H9 (cell line): ENCODE measurements at regions not wholly inside any gene's neighbourhood (a gene's known extent, or its start where the extent isn't known, plus 50 kb on each side); places are given as distances from the start of the nearest gene placed in this dataset.

ENCODE experiments used
- DNase-seq: peaks from one replicate; pipeline ENCODE4 v3.0.0-alpha.2; 2017
- H2AFZ ChIP-seq: one replicate; pipeline ENCODE4 v1.6.1; 2013; ENCODE audit warnings: mild to moderate bottlenecking, low read length, control low read depth, moderate library complexity
- H2AK5ac ChIP-seq: 2 replicates; pipeline ENCODE4 v1.6.1; 2013; ENCODE audit warnings: low read length, control low read depth, mixed read lengths; ENCODE audit not compliant: insufficient read length
- H2BK120ac ChIP-seq: one replicate; pipeline ENCODE4 v1.6.1; 2013; ENCODE audit warnings: low read depth, mild to moderate bottlenecking, low read length, control low read depth, inconsistent platforms; ENCODE audit not compliant: poor library complexity, severe bottlenecking
- H2BK12ac ChIP-seq: 2 replicates; pipeline ENCODE4 v1.6.1; 2013; ENCODE audit warnings: low read length, control low read depth, mixed read lengths, low read depth; ENCODE audit not compliant: insufficient read length
- H2BK15ac ChIP-seq: 2 replicates; pipeline ENCODE4 v1.6.1; 2013; ENCODE audit warnings: low read depth, low read length, control low read depth
- H2BK20ac ChIP-seq: one replicate; pipeline ENCODE4 v1.6.1; 2013; ENCODE audit warnings: low read depth, mild to moderate bottlenecking, low read length, control low read depth, inconsistent platforms; ENCODE audit not compliant: poor library complexity, severe bottlenecking
- H2BK5ac ChIP-seq: 2 replicates; pipeline ENCODE4 v1.6.1; 2013; ENCODE audit warnings: low read length, control low read depth, mixed read lengths; ENCODE audit not compliant: insufficient read length
- H3K14ac ChIP-seq: 2 replicates; pipeline ENCODE4 v1.6.1; 2013; ENCODE audit warnings: low read length, control low read depth; ENCODE audit not compliant: insufficient read depth
- H3K18ac ChIP-seq: 2 replicates; pipeline ENCODE4 v1.6.1; 2013; ENCODE audit warnings: low read depth, mild to moderate bottlenecking, mixed read lengths, low read length, control low read depth; ENCODE audit not compliant: insufficient read length
- H3K23ac ChIP-seq: 2 replicates; pipeline ENCODE4 v1.6.1; 2013; ENCODE audit warnings: low read length, control low read depth, mixed read lengths, low read depth; ENCODE audit not compliant: insufficient read length
- H3K23me2 ChIP-seq: 2 replicates; pipeline ENCODE4 v1.6.1; 2013; ENCODE audit warnings: low read depth, mild to moderate bottlenecking, mixed read lengths, low read length, control low read depth; ENCODE audit not compliant: insufficient read length, poor library complexity, severe bottlenecking
- H3K27ac ChIP-seq: 2 replicates; pipeline ENCODE4 v1.5.1; 2013; ENCODE audit warnings: low read length, control low read depth, mixed read lengths, low read depth; ENCODE audit not compliant: insufficient read length
- H3K27me3 ChIP-seq: 2 replicates; pipeline ENCODE4 v1.6.1; 2013; ENCODE audit warnings: low read length, control low read depth, inconsistent platforms; ENCODE audit not compliant: insufficient read depth
- H3K4ac ChIP-seq: 2 replicates; pipeline ENCODE4 v1.6.1; 2013; ENCODE audit warnings: low read depth, mild to moderate bottlenecking, control low read depth, inconsistent platforms, low read length, moderate library complexity
- H3K4me1 ChIP-seq: 2 replicates; pipeline ENCODE4 v1.6.1; 2013; ENCODE audit warnings: low read length, control low read depth, inconsistent platforms; ENCODE audit not compliant: insufficient read depth
- H3K4me2 ChIP-seq: 2 replicates; pipeline ENCODE4 v1.6.1; 2013; ENCODE audit warnings: low read length, control low read depth, mixed read lengths; ENCODE audit not compliant: insufficient read length, insufficient read depth
- H3K56ac ChIP-seq: 2 replicates; pipeline ENCODE4 v1.6.1; 2013; ENCODE audit warnings: low read depth, mild to moderate bottlenecking, mixed read lengths, low read length, control low read depth; ENCODE audit not compliant: insufficient read length
- H3K79me1 ChIP-seq: 2 replicates; pipeline ENCODE4 v1.6.1; 2013; ENCODE audit warnings: low read depth, mild to moderate bottlenecking, moderate library complexity, low read length, control low read depth, inconsistent platforms; ENCODE audit not compliant: insufficient read depth, poor library complexity, severe bottlenecking
- H3K79me2 ChIP-seq: 2 replicates; pipeline ENCODE4 v1.6.1; 2013; ENCODE audit warnings: low read length, control low read depth, inconsistent platforms; ENCODE audit not compliant: insufficient read depth
- H3K9ac ChIP-seq: 2 replicates; pipeline ENCODE4 v1.6.1; 2013; ENCODE audit warnings: low read length, control low read depth, mixed read lengths; ENCODE audit not compliant: insufficient read length; ENCODE audit errors: extremely low read depth
- H3K9me3 ChIP-seq: one replicate; pipeline ENCODE4 v1.6.1; 2013; ENCODE audit warnings: low read depth, low read length, inconsistent platforms; ENCODE audit not compliant: control insufficient read depth
- H3T11ph ChIP-seq: one replicate; pipeline ENCODE4 v1.6.1; 2013; ENCODE audit warnings: mild to moderate bottlenecking, low read length, control low read depth, inconsistent platforms
- H4K20me1 ChIP-seq: one replicate; pipeline ENCODE4 v1.6.1; 2013; ENCODE audit not compliant: control insufficient read depth, insufficient read length, insufficient read depth
- H4K5ac ChIP-seq: 2 replicates; pipeline ENCODE4 v1.6.1; 2013; ENCODE audit warnings: low read depth, mild to moderate bottlenecking, mixed read lengths, low read length, control low read depth; ENCODE audit not compliant: insufficient read length
- H4K8ac ChIP-seq: replicated peaks from 2 replicates; pipeline ENCODE4 v1.6.1; 2013; ENCODE audit warnings: low read length, control low read depth, mixed read lengths, low read depth; ENCODE audit not compliant: insufficient read length
- H4K91ac ChIP-seq: 2 replicates; pipeline ENCODE4 v1.6.1; 2013; ENCODE audit warnings: low read depth, mild to moderate bottlenecking, moderate library complexity, mixed read lengths, low read length, control low read depth; ENCODE audit not compliant: insufficient read length
- H3K27ac Mint-ChIP-seq, 3 experiments: 2 replicates in 2 of 3; 3 replicates in 1 of 3; pipeline ENCODE4 v1.8.0; 2020 to 2021; ENCODE audit warnings: mixed read lengths in 3 of 3, mild to moderate bottlenecking in 1 of 3, moderate library complexity in 1 of 3
- H3K27me3 Mint-ChIP-seq: 2 replicates; pipeline ENCODE4 v1.8.0; 2021; ENCODE audit warnings: low read depth, mild to moderate bottlenecking, moderate library complexity, mixed read lengths
- H3K36me3 Mint-ChIP-seq, 3 experiments: 2 replicates in 2 of 3; 3 replicates in 1 of 3; pipeline ENCODE4 v1.8.0; 2020 to 2021; ENCODE audit warnings: low read depth in 3 of 3, mixed read lengths in 3 of 3; ENCODE audit not compliant: insufficient read depth in 1 of 3
- H3K4me1 Mint-ChIP-seq, 2 experiments: 2 replicates each; pipeline ENCODE4 v1.8.0; 2020; ENCODE audit warnings: mixed read lengths in 2 of 2
- H3K4me3 Mint-ChIP-seq, 2 experiments: 2 replicates in 1 of 2; 3 replicates in 1 of 2; pipeline ENCODE4 v1.8.0; 2020 to 2021; ENCODE audit warnings: mild to moderate bottlenecking in 2 of 2, mixed read lengths in 2 of 2, moderate library complexity in 1 of 2
- H3K9me3 Mint-ChIP-seq, 2 experiments: 2 replicates in 1 of 2; 3 replicates in 1 of 2; pipeline ENCODE4 v1.8.0; 2020; ENCODE audit warnings: mild to moderate bottlenecking in 2 of 2, mixed read lengths in 2 of 2, moderate library complexity in 1 of 2
- CTCF ChIP-seq: fragments of 200-600 bp; sonication (generic); conservative IDR thresholded peaks from 3 replicates; pipeline ENCODE4 v1.8.0; 2021; ENCODE audit warnings: antibody characterized with exemption, mild to moderate bottlenecking
- WGBS: extraction: QIAGEN DNeasy Blood & Tissue Kit; methylation state at CpG from one replicate; pipeline ENCODE4 v1.1.7; 2013; ENCODE audit warnings: missing lambda C conversion rate, low lambda C conversion rate, mixed read lengths; ENCODE audit not compliant: insufficient read length; ENCODE audit errors: extremely low coverage; 5-methylcytosine and 5-hydroxymethylcytosine counted together

GRCh38 chr10:9811601-9812000, 1206.1 kb upstream of the CELF2 start:
- no peak overlapping the region for H3K23ac ChIP-seq
- no peak for DNase-seq
- H2BK5ac ChIP-seq, result no peak overlapping the region
- no peaks in the 10 kb centered on the region for H3K79me1 ChIP-seq
- no peak overlapping the region for H3K56ac ChIP-seq
- H2BK120ac ChIP-seq, result no peak overlapping the region
- no peak overlapping the region for H2BK15ac ChIP-seq
- H2BK20ac ChIP-seq, result no peak overlapping the region
- WGBS, result no CpG with 5 or more reads among the region's 4 CpGs
- H3K9ac ChIP-seq, result no peak overlapping the region
- no peak overlapping the region for H2AK5ac ChIP-seq
- no peak overlapping the region for H3K4ac ChIP-seq
- Mint-ChIP-seq H3K4me3 (no peak overlapping the region), H3K27me3 (no peaks in the 10 kb centered on the region), H3K36me3 (peaks cover 0 to 5% (median 0%) of the 10 kb centered on the region in 3 experiments; a peak in 3 of 7 replicates), H3K27ac (no peak overlapping the region), H3K4me1 (no peaks in the 10 kb centered on the region), H3K9me3 (peaks cover 5% of the 10 kb centered on the region in 2 experiments; a peak in 4 of 5 replicates)
- no peak for TF ChIP-seq CTCF
- no peak overlapping the region for H2AFZ ChIP-seq
- no peak overlapping the region for H3K27ac ChIP-seq
- H2BK12ac ChIP-seq, result no peak overlapping the region
- H3K9me3 ChIP-seq, result no peaks in the 10 kb centered on the region
- H3K14ac ChIP-seq, result no peak overlapping the region
- H3T11ph ChIP-seq, result no peak overlapping the region
- no peaks in the 10 kb centered on the region for H4K20me1 ChIP-seq
- no peak overlapping the region for H4K91ac ChIP-seq
- no peaks in the 10 kb centered on the region for H3K23me2 ChIP-seq
- no peaks in the 10 kb centered on the region for H3K79me2 ChIP-seq
- no peak overlapping the region for H4K8ac ChIP-seq
- no peak overlapping the region for H3K4me2 ChIP-seq
- H3K4me1 ChIP-seq, result no peaks in the 10 kb centered on the region
- no peak overlapping the region for H3K18ac ChIP-seq
- no peaks in the 10 kb centered on the region for H3K27me3 ChIP-seq
- H4K5ac ChIP-seq, result no peak overlapping the region
